GM19395 (cell line): ENCODE measurements at regions not wholly inside any gene's neighbourhood (a gene's known extent, or its start where the extent isn't known, plus 50 kb on each side); places are given as distances from the start of the nearest gene placed in this dataset.

ENCODE experiments used
- ATAC-seq: cut with Tn5 transposase; IDR thresholded peaks from one replicate; pipeline ENCODE4 v1.9.1; 2021; ENCODE audit warnings: mild to moderate bottlenecking, moderate library complexity; ENCODE audit not compliant: unreplicated experiment

- peak; percentile 77 for ATAC-seq
These were observed 339.7 kb upstream of the B3GALT2 start for GRCh38 chr1:193525917-193526710.

DNA sequence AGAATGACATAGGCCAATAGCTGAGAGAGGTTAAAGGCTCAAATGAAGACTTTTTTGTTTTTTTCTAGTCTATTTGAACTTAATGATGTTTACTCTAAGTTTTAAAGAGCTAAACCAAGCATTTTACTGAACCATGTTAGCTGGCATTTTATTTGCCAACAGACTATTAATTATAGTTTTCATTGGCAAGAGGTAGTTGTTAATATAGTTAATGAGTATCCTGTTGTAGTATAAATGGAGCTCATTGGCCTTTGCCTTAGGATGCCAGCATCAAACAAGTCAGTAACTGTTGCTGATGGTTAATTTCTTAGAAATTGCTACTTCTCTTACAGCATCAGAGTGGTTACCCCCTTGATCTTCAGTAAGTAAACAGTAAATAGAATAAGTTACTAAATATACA, 339.0 kb upstream of the B3GALT2 start:
- ATAC-seq = peak; percentile 9

DNA sequence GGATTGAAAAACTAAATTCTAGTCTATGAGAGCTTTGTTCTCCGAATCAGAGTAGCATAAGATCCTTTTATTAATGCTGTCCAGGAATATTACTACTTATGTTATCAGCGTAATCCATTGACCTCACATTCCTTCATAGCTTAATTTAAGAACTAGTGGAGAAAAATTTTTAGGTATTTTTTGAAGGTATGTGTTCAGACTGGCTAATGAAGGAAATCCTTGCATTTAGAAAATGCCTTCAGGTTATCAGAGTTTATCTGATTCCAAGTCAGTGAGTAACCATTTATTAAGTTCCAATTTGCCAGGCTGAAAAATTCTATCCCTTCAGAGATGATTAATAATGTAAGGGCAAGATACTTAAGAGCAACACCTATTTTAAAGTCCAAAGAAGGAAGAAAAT, 338.2 kb upstream of the B3GALT2 start:
- ATAC-seq = no peak

GRCh38 chr1:193524021-193524420, 337.6 kb upstream of the B3GALT2 start:
- no peak for ATAC-seq

- ATAC-seq = no peak
These were observed 334.1 kb upstream of the B3GALT2 start for GRCh38 chr1:193520472-193520871.

GRCh38 chr1:193519922-193520321, 333.5 kb upstream of the B3GALT2 start:
- ATAC-seq = no peak

DNA sequence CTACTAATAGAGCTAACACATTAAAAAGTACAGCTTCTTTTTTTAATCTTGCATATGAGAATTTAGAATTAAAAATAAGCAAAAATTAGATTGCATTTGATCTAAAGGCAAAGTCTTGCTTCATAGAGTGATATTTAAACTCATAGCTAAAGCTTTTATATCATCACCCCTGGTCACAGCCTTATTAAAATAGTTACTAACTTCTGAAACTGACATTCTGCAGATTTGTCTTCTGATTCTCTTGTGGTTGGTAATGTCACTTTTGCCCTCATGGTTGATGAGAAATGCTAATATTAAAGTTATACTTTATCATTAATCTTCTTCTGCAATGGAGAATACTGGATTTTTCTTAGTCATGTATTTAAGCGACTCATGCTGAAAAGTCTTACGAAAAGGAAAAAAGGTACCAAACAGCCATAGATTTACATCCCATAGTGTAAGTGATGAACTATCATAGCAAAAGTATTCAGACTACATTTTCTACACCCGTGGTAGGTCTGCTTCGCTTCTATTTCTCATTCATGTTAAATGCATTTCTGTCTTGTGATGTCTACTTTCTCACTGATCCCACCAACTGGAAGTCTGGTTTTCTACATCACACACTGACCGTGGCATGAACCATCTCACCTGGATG, 330.5 kb upstream of the B3GALT2 start:
- no peak for ATAC-seq

DNA sequence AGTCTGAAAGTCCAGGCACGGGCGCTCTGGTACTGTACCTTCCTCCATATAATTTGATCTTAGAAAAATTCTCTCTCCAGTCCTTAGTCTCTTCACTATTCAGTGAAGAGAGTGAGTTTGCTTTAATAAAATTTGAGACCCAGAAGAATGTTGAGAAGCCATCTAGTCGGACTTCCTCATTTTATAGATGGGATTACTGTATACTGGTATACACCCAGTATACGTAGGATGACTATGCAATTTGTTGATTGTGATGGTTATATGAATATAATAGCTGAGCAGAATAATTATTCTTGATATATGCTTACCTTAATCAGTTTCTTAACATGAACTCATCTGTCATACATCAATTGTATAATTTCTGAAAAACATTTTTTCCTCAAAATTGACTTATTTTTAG, 328.0 kb upstream of the B3GALT2 start:
- ATAC-seq = no peak

GRCh38 chr1:193513032-193513431, 326.6 kb upstream of the B3GALT2 start:
- no peak for ATAC-seq

- no peak for ATAC-seq
These were observed 318.5 kb upstream of the B3GALT2 start for GRCh38 chr1:193504920-193505319.

DNA sequence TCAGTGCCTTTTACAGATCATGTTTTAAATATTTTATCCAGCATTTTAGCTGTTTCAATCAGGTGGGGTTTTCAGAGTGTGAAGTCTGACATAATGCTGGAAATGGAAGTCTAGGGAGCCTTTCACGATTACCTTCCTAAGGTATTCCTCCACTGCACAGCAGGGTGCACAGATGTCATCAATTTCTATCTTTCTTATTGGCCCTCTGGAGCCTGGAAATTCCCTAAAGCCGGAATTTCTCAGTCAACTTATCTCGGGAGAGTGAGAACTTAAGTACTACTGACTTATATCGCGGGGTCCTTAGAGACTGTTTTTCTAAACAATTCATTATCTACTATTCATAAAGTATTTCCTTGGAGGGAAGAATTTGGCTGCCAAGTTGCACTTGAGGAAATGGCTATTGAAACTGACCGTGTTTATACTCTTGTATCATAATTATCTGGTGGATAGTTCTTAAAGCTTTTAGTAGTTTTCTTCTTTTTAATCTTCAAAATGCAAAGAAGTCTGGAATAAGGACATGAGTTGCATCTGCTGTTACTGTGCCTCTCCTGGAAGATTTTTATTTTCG, 311.8 kb upstream of the B3GALT2 start:
- no peak for ATAC-seq

- no peak for ATAC-seq
These were observed 308.0 kb upstream of the B3GALT2 start for GRCh38 chr1:193494368-193494767.

GRCh38 chr1:193489191-193489590, 302.8 kb upstream of the B3GALT2 start:
- ATAC-seq = no peak

DNA sequence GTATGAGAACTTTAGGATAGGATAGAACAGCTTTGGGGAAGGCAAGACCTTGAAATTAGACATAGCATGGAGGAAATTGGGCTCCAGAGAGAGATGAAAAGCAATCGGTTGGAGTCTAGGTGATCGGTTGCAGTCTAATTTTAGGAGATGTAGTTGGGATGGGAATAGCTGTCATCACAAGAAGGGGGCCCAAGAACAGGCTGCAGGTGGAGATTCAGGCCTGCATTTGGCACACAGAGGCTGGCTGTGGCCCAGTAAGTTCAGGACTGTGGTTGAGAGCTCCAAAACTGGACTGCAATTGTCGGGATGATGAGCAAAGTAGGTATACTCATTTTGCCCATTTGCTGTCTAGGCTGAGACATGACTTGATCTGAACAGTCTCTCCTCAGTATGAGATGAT, 301.3 kb upstream of the B3GALT2 start:
- no peak for ATAC-seq

GRCh38 chr1:193486671-193487229, 300.3 kb upstream of the B3GALT2 start:
- ATAC-seq = peak; percentile 63

- ATAC-seq = no peak
These were observed 294.3 kb upstream of the B3GALT2 start for GRCh38 chr1:193480755-193481154.

GRCh38 chr1:193479187-193479586, 292.8 kb upstream of the B3GALT2 start:
- peak; percentile 99 for ATAC-seq

DNA sequence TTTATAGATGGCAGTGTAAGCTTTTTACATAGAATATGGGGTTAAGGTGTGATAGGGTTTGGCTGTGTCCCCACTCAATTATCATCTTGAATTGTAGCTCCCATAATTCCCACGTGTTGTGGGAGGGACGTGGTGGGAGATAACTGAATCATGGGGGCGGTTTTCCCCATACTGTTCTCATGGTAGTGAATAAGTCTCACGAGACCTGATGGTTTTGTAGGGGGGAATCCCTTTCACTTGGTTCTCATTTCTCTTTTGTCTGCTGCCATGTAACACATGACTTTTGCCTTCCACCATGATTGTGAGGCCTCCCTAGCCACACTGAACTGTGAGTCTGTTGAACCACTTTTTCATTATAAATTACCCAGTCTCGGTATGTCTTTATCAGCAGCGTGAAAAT, 290.3 kb upstream of the B3GALT2 start:
- no peak for ATAC-seq

GRCh38 chr1:193473932-193474331, 287.5 kb upstream of the B3GALT2 start:
- ATAC-seq = no peak

- no peak for ATAC-seq
These were observed 286.5 kb upstream of the B3GALT2 start for GRCh38 chr1:193472838-193473398.

GRCh38 chr1:193472430-193472829, 286.0 kb upstream of the B3GALT2 start:
- no peak for ATAC-seq

- ATAC-seq = no peak
These were observed 285.6 kb upstream of the B3GALT2 start for GRCh38 chr1:193471981-193472380.
